ENCODE measurements at regions not wholly inside any gene's neighbourhood (a gene's known extent, or its start where the extent isn't known, plus 50 kb on each side); places are given as distances from the start of the nearest gene placed in this dataset.

- TF ChIP-seq JUND (IDR thresholded peaks at IDR 0.05; ENCODE audit: low read depth, low read length), result no peak
- TF ChIP-seq EGR1 (IDR thresholded peaks at IDR 0.05; ENCODE audit: borderline replicate concordance in 1 of 2, low read depth in 2 of 2, low read length in 2 of 2), result no peak
- no peak for TF ChIP-seq CTCF (IDR thresholded peaks at IDR 0.05 in 2 of 3, conservative IDR thresholded peaks at IDR 0.05 in 1 of 3; ENCODE audit: control insufficient read depth in 2 of 3, extremely low read depth in 1 of 3, insufficient read depth in 1 of 3, low read depth in 3 of 3, low read length in 3 of 3)
- no peak for TF ChIP-seq TAF1 (IDR thresholded peaks at IDR 0.05; ENCODE audit: borderline replicate concordance, low read depth, low read length)
- no peak for TF ChIP-seq RAD21 (IDR thresholded peaks at IDR 0.05; ENCODE audit: insufficient read depth, low read depth, low read length)
- TF ChIP-seq POLR2A (IDR thresholded peaks at IDR 0.05; ENCODE audit: low read depth, low read length), result no peak
- TF ChIP-seq, protein P1, sequence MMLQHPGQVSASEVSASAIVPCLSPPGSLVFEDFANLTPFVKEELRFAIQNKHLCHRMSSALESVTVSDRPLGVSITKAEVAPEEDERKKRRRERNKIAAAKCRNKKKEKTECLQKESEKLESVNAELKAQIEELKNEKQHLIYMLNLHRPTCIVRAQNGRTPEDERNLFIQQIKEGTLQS (IDR thresholded peaks at IDR 0.05; ENCODE audit: borderline replicate concordance, extremely low read depth, low read depth, low read length), result no peak
- TF ChIP-seq ZNF592 (IDR thresholded peaks at IDR 0.05), result no peak
These were observed 140.5 kb upstream of the RAPGEF2 start for GRCh38 chr4:158962393-158962792.
